ENCODE measurements at regions not wholly inside any gene's neighbourhood (a gene's known extent, or its start where the extent isn't known, plus 50 kb on each side); places are given as distances from the start of the nearest gene placed in this dataset.
A peak's percentile ranks its signal among the peaks of the same experiment; 100 is the strongest.

GRCh38 chr4:176925962-176926361 lies 133.2 kb upstream of the VEGFC start:
- CTCF ChIA-PET: interaction anchor here (1.4 kb wide), 1 partner anchor 22 kb away, joined by 6 read pairs; no protein-coding TSS in a partner anchor
- TF ChIP-seq CTCF (IDR thresholded peaks at IDR 0.05; ENCODE audit: low read depth, low read length): no peak
- no peak overlapping the region for H3K4me3 ChIP-seq (ENCODE audit: low read depth, low read length)
- H3K27ac ChIP-seq (ENCODE audit: low read depth, low read length): no peak overlapping the region
- no peak for DNase-seq (ENCODE audit: low read depth, low spot score)
- H3K9me3 ChIP-seq (ENCODE audit: control insufficient read depth, insufficient read depth, low read length): no peaks in the 10 kb centered on the region
- no peaks in the 10 kb centered on the region for H3K27me3 ChIP-seq (ENCODE audit: control insufficient read depth, insufficient read depth, low read length)
- POLR2A ChIA-PET: no interaction called here

DNA sequence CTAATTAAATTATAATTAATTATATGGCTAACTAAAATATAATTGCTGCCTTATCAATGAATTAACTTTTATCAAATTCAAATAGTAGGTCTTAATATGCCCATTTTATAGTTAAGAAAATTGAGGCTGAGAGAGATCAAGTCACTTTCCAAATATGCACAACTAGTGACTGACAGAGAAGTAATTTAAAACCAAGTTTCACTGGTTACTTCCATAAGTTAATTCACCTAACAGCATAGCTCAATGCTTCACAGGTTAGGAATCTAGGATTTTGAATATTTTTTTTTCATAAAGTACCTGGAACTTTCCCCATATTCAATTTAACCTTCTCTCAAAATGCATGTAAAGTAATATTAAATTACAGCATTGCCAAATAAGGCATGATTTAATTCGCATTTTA lies 134.4 kb upstream of the VEGFC start:
- H3K27me3 ChIP-seq (ENCODE audit: control insufficient read depth, insufficient read depth, low read length): no peaks in the 10 kb centered on the region
- TF ChIP-seq CTCF (IDR thresholded peaks at IDR 0.05; ENCODE audit: low read depth, low read length): no peak
- DNase-seq (ENCODE audit: low read depth, low spot score): no peak
- H3K9me3 ChIP-seq (ENCODE audit: control insufficient read depth, insufficient read depth, low read length): no peaks in the 10 kb centered on the region
- CTCF ChIA-PET: interaction anchor here (0.6 kb wide), 1 partner anchor 121 kb away, joined by 3 read pairs; no protein-coding TSS in a partner anchor
- POLR2A ChIA-PET: no interaction called here
- H3K4me3 ChIP-seq (ENCODE audit: low read depth, low read length): no peak overlapping the region
- no peak overlapping the region for H3K27ac ChIP-seq (ENCODE audit: low read depth, low read length)

DNA sequence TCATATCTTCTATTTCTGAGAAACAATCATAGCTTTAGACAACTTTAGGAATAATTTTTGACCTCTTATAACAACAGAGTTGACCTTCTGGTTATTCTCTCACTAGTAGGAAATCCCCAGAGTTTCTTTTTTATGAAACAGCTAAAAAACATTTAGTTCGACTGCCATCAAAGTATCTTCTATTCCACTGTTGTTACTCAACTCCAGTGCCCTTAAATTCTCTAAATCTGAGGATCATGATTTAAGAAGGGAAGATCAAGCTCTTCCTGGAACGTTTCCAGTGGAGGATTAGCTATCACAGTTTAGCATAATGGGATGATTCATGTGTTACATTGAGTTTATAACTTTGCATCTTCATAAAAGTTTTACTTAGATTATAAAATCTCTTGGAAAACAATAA lies 134.9 kb upstream of the VEGFC start:
- POLR2A ChIA-PET: no interaction called here
- Histone ChIP-seq H3K27ac (ENCODE audit: low read depth, low read length) (no peak overlapping the region), H3K27me3 (ENCODE audit: control insufficient read depth, insufficient read depth, low read length) (no peaks in the 10 kb centered on the region), H3K9me3 (ENCODE audit: control insufficient read depth, insufficient read depth, low read length) (no peaks in the 10 kb centered on the region), H3K4me3 (ENCODE audit: low read depth, low read length) (no peak overlapping the region)
- no peak for TF ChIP-seq CTCF (IDR thresholded peaks at IDR 0.05; ENCODE audit: low read depth, low read length)
- CTCF ChIA-PET: interaction anchor here (0.6 kb wide), 1 partner anchor 120 kb away, joined by 3 read pairs; no protein-coding TSS in a partner anchor
- peak; percentile 46 for DNase-seq (ENCODE audit: low read depth, low spot score)

DNA sequence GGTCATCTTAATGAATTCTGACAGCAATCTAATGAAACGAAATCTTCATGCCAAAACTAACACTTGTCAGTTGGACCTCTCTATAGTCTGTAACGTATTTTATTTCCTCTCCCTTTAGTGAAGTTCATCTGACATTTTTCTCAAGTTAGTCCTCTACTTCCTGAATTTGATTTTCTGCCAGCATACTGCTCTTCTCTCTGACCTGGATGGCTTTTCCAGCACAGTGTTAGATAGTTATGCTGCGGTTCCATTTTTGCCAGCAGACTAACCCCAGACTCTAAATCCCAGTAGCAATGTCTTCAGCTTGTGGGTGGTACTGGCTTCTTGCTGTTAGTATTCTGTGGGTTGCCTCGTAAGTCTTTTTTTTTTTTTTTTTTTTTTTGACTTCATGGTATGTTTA lies 146.7 kb upstream of the VEGFC start:
- no peak for DNase-seq (ENCODE audit: low read depth, low spot score)
- Histone ChIP-seq H3K4me3 (ENCODE audit: low read depth, low read length) (no peak overlapping the region), H3K27me3 (ENCODE audit: control insufficient read depth, insufficient read depth, low read length) (no peaks in the 10 kb centered on the region), H3K9me3 (ENCODE audit: control insufficient read depth, insufficient read depth, low read length) (no peaks in the 10 kb centered on the region), H3K27ac (ENCODE audit: low read depth, low read length) (no peak overlapping the region)
- POLR2A ChIA-PET: no interaction called here
- CTCF ChIA-PET: no interaction called here
- no peak for TF ChIP-seq CTCF (IDR thresholded peaks at IDR 0.05; ENCODE audit: low read depth, low read length)

- Histone ChIP-seq H3K27ac (ENCODE audit: low read depth, low read length) (no peak overlapping the region), H3K4me3 (ENCODE audit: low read depth, low read length) (no peak overlapping the region), H3K9me3 (ENCODE audit: control insufficient read depth, insufficient read depth, low read length) (no peaks in the 10 kb centered on the region), H3K27me3 (ENCODE audit: control insufficient read depth, insufficient read depth, low read length) (no peaks in the 10 kb centered on the region)
- ChIA-PET CTCF (no interaction called here), POLR2A (no interaction called here)
- TF ChIP-seq CTCF (IDR thresholded peaks at IDR 0.05; ENCODE audit: low read depth, low read length): no peak
- DNase-seq (ENCODE audit: low read depth, low spot score): no peak
Observed at GRCh38 chr4:176945334-176945733, 152.6 kb upstream of the VEGFC start.

Measured in AG04450 (cell line).